Body of pancreas (tissue), 4 donors: ENCODE measurements at regions not wholly inside any gene's neighbourhood (a gene's known extent, or its start where the extent isn't known, plus 50 kb on each side); places are given as distances from the start of the nearest gene placed in this dataset.

ENCODE experiments used
- ATAC-seq: fragments of 150-250 bp; one replicate; pipeline ENCODE4 v1.9.1; 2016
- DNase-seq, 4 donors: peaks; one replicate each; pipeline ENCODE4 v3.0.0-alpha.2; 2019
- H3K27ac ChIP-seq, 4 donors: fragments of 200-600 bp; sonication (generic); 1 replicate in 3 of 4; 2 replicates in 1 of 4; pipeline versions ENCODE4 v1.5.1 to v1.6.1; 2016 to 2019; ENCODE audit warnings: mild to moderate bottlenecking in 1 of 4, mixed read lengths in 1 of 4, moderate library complexity in 1 of 4
- H3K27me3 ChIP-seq, 2 donors: fragments of 200-600 bp; sonication (generic); one replicate each; pipeline ENCODE4 v1.6.0; 2016; ENCODE audit warnings: mild to moderate bottlenecking in 1 of 2
- H3K36me3 ChIP-seq, 2 donors: fragments of 200-600 bp; sonication (generic); replicated peaks in 1 of 2; 2 replicates each; pipeline ENCODE4 v1.5.1; 2016; ENCODE audit warnings: low read depth in 2 of 2; ENCODE audit not compliant: insufficient read depth in 1 of 2
- H3K4me1 ChIP-seq: fragments of 200-600 bp; sonication (generic); one replicate; pipeline ENCODE4 v1.6.0; 2016
- H3K4me3 ChIP-seq, 2 donors: fragments of 200-600 bp; sonication (generic); 1 replicate in 1 of 2; 2 replicates in 1 of 2; pipeline ENCODE4 v1.5.1; 2016 to 2019
- H3K9me3 ChIP-seq, 3 donors: fragments of 200-600 bp; sonication (generic); 1 replicate in 2 of 3; 2 replicates in 1 of 3; pipeline ENCODE4 v1.5.1; 2016
- CTCF ChIP-seq, 7 experiments: fragments of 450-650 bp in 4 of 7; fragments of 200-600 bp in 3 of 7; sonication (generic) in 3 of 7; IDR thresholded peaks; one replicate each; pipeline ENCODE4 v1.5.1; 2016 to 2019; ENCODE audit warnings: antibody characterized with exemption in 7 of 7
- POLR2A ChIP-seq, 3 donors: fragments of 450-650 bp; IDR thresholded peaks; one replicate each; pipeline ENCODE4 v1.6.1; 2016; ENCODE audit warnings: antibody characterized with exemption in 3 of 3, mild to moderate bottlenecking in 2 of 3
- WGBS, 2 donors: methylation state at CpG; one replicate each; pipeline ENCODE4 v1.1.5; 2017; 5-methylcytosine and 5-hydroxymethylcytosine counted together
- intact Hi-C: fragments of 100-400 bp; cut with DNase I; formaldehyde crosslinking; loops from one replicate; pipeline ENCODE4 v1.15.1; 2023

GRCh38 chr6:9056556-9056955 is 621.2 kb upstream of the SLC35B3 start:
- Histone ChIP-seq H3K27me3 (no peaks in the 10 kb centered on the region), H3K4me3 (no peak overlapping the region), H3K36me3 (no peaks in the 10 kb centered on the region), H3K27ac (no peak overlapping the region), H3K4me1 (no peaks in the 10 kb centered on the region), H3K9me3 (no peaks in the 10 kb centered on the region)
- ATAC-seq (no peak), DNase-seq (no peak)
- intact Hi-C loops: no loop called here
- 31 to 35% methylated on average over 2 of the region's 2 CpGs for WGBS, 2 donors
- TF ChIP-seq CTCF (IDR thresholded peaks at IDR 0.05) (no peak), POLR2A (IDR thresholded peaks at IDR 0.05) (no peak)

DNA sequence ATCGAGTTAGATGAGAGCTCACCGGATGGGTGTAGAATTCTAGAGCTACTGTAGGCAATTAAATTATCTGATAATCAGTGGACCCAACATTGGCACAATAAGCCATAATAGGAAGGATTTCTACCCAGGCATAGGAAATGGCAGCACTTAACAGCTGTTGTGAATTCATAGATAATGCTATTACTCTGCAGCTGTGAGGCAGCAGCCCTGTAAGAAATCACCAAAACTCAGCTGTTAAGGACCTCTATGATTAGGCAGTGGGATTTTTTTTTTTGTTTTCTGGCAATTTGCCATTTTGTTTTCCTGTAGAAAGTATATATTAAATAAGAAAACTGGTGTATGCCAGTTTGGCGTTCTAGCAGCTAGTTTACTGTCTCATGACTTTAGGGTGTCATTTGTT is 609.1 kb upstream of the SLC35B3 start:
- Histone ChIP-seq H3K27ac (no peak overlapping the region), H3K4me3 (no peak overlapping the region), H3K27me3 (no peaks in the 10 kb centered on the region), H3K36me3 (no peaks in the 10 kb centered on the region), H3K4me1 (no peaks in the 10 kb centered on the region), H3K9me3 (no peaks in the 10 kb centered on the region)
- intact Hi-C loops: no loop called here
- no peak for TF ChIP-seq CTCF (IDR thresholded peaks at IDR 0.05)
- TF ChIP-seq POLR2A (IDR thresholded peaks at IDR 0.05): no peak
- DNase-seq (no peak), ATAC-seq (no peak)
- 80 to 86% methylated on average over 3 of the region's 3 CpGs for WGBS, 2 donors

DNA sequence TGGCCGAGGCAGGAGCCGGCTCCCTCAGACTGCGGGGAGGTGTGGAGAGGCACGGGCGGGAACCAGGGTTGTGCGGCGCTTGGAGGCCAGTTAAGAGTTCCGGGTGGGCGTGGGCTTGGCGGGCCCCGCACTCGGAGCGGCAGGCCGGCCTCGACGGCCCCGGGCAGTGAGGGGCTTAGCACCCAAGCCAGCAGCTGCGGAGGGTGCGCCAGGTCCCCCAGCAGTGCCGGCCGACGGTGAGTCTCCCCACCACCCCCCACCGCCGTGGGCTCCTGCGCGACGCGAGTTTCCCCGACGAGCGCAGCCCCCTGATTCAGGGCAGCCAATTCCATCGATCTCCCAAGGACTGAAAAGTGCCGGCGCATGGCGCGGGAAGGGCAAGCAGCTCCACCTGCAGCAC is 605.4 kb upstream of the SLC35B3 start:
- no peak overlapping the region for H3K4me3 ChIP-seq
- DNase-seq: no peak
- intact Hi-C loops: no loop called here
- H3K27ac ChIP-seq: no peak overlapping the region
- no peak for TF ChIP-seq POLR2A (IDR thresholded peaks at IDR 0.05)
- TF ChIP-seq CTCF (IDR thresholded peaks at IDR 0.05): no peak
- ATAC-seq: no peak
- WGBS, 2 donors: 89 to 100% methylated on average over 4 to 31 of the region's 36 CpGs
- H3K27me3 ChIP-seq: no peaks in the 10 kb centered on the region
- H3K4me1 ChIP-seq: no peaks in the 10 kb centered on the region
- no peaks in the 10 kb centered on the region for H3K9me3 ChIP-seq
- no peaks in the 10 kb centered on the region for H3K36me3 ChIP-seq

GRCh38 chr6:9039258-9039657 is 603.9 kb upstream of the SLC35B3 start:
- WGBS, 2 donors: 83 to 92% methylated on average over 5 to 6 of the region's 6 CpGs
- Histone ChIP-seq H3K4me1 (no peaks in the 10 kb centered on the region), H3K27ac (no peak overlapping the region), H3K4me3 (no peak overlapping the region), H3K27me3 (no peaks in the 10 kb centered on the region), H3K36me3 (no peaks in the 10 kb centered on the region), H3K9me3 (no peaks in the 10 kb centered on the region)
- DNase-seq (no peak), ATAC-seq (no peak)
- TF ChIP-seq POLR2A (IDR thresholded peaks at IDR 0.05) (no peak), CTCF (IDR thresholded peaks at IDR 0.05) (no peak)
- intact Hi-C loops: no loop called here

DNA sequence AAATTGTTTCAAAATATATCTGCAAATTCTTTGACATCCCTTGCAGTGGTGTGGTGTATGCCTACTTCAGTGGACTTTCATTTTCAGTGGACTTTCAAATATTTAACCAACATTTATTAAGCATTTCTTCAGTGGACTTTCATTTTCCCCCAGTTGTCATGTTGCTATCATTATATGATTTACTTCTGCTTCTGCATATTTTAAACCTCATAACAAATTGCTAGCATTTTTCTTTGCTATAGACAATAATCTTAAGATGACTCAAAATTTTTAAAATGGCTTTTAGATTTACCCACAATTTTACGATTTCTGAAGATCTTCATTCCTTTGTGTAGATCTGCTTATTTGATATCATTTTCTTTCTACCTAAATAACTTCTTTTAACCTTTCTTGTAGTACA is 592.7 kb upstream of the SLC35B3 start:
- intact Hi-C loops: no loop called here
- no peaks in the 10 kb centered on the region for H3K36me3 ChIP-seq
- H3K27me3 ChIP-seq: no peaks in the 10 kb centered on the region
- 58 to 90% methylated on average over 1 of the region's 1 CpG for WGBS, 2 donors
- no peaks in the 10 kb centered on the region for H3K4me1 ChIP-seq
- H3K9me3 ChIP-seq: no peaks in the 10 kb centered on the region
- H3K27ac ChIP-seq: no peak overlapping the region
- TF ChIP-seq POLR2A (IDR thresholded peaks at IDR 0.05) (no peak), CTCF (IDR thresholded peaks at IDR 0.05) (no peak)
- ATAC-seq (no peak), DNase-seq (no peak)
- no peak overlapping the region for H3K4me3 ChIP-seq
